Lung (tissue), 11 donors: ENCODE measurements at regions not wholly inside any gene's neighbourhood (a gene's known extent, or its start where the extent isn't known, plus 50 kb on each side); places are given as distances from the start of the nearest gene placed in this dataset.

Source experiments
- ATAC-seq: fragments of 200-7000 bp; cut with Tn5 transposase; one replicate; pipeline ENCODE4 v1.9.1; 2020; ENCODE audit warnings: moderate number of reproducible peaks; ENCODE audit not compliant: insufficient read depth, low FRiP score
- DNase-seq, 3 donors: peaks; one replicate each; pipeline ENCODE4 v3.0.0-alpha.2; 2013 to 2017
- H3K27ac ChIP-seq, 2 donors: one replicate each; pipeline ENCODE4 v1.5.1; 2013; ENCODE audit warnings: mild to moderate bottlenecking in 2 of 2, moderate library complexity in 2 of 2, control low read depth in 1 of 2, inconsistent platforms in 1 of 2, low read depth in 1 of 2, low read length in 1 of 2
- H3K27me3 ChIP-seq, 3 donors: one replicate each; pipeline ENCODE4 v1.5.1; 2013; ENCODE audit warnings: low read length in 2 of 3; ENCODE audit not compliant: control insufficient read depth in 3 of 3, insufficient read depth in 3 of 3
- H3K36me3 ChIP-seq, 4 donors: one replicate each; pipeline ENCODE4 v1.5.1; 2013; ENCODE audit warnings: low read length in 4 of 4, mild to moderate bottlenecking in 1 of 4, moderate library complexity in 1 of 4; ENCODE audit not compliant: control insufficient read depth in 4 of 4, insufficient read depth in 4 of 4
- H3K4me1 ChIP-seq, 5 donors: one replicate each; pipeline ENCODE4 v1.5.1; 2013; ENCODE audit warnings: low read length in 5 of 5, mild to moderate bottlenecking in 2 of 5, moderate library complexity in 1 of 5; ENCODE audit not compliant: control insufficient read depth in 5 of 5, insufficient read depth in 5 of 5
- H3K4me3 ChIP-seq: one replicate; pipeline ENCODE4 v1.5.1; 2013; ENCODE audit warnings: mild to moderate bottlenecking, control low read depth, moderate library complexity
- H3K9ac ChIP-seq, 2 donors: one replicate each; pipeline ENCODE4 v1.5.1; 2013; ENCODE audit warnings: low read length in 2 of 2, control low read depth in 1 of 2; ENCODE audit not compliant: insufficient read depth in 1 of 2
- H3K9me3 ChIP-seq, 4 donors: one replicate each; pipeline ENCODE4 v1.5.1; 2013; ENCODE audit warnings: low read length in 3 of 4, mild to moderate bottlenecking in 1 of 4, moderate library complexity in 1 of 4; ENCODE audit not compliant: control insufficient read depth in 4 of 4, insufficient read depth in 3 of 4
- WGBS, 2 donors: extraction: QIAGEN DNeasy Blood & Tissue Kit; methylation state at CpG; one replicate each; pipeline ENCODE4 v1.1.7; 2013; 5-methylcytosine and 5-hydroxymethylcytosine counted together
- TF ChIP-seq, protein P1 (sequence below): IDR thresholded peaks from 2 replicates; pipeline ENCODE4 v1.5.1; 2012; ENCODE audit warnings: mild to moderate bottlenecking; ENCODE audit errors: control extremely low read depth, extremely low read depth
- donor health status: control.
- donor health status: control.
- donor health status: Bipolar disorder and iron deficiency.
- donor health status: healthy.
- donor health status: DM: yes; HTN: yes; CAD: no.

DNA sequence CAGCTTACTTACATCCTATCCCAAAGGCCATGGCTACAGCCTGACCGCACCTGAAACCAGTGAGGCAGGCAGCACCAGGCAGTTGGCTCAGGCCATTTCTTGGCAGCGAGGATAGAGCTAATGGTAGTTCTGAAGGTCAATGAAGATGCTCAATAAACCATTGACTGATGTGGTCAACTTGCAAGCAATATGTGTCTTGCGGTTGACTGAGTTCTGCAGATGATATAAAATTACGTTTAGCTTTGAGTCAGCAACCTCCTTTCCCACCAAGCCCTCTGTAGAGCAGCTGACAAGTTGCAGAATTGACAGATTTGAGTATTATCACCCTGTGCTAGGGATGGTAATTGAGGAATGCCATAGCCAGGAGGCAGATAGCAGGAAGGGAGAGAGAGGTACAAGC, 189.0 kb upstream of the PUM3 start:
- Histone ChIP-seq H3K36me3 (no peaks in the 10 kb centered on the region), H3K4me1 (no peaks in the 10 kb centered on the region), H3K9me3 (peaks cover 0 to 2% (median 0%) of the 10 kb centered on the region in 4 donors), H3K9ac (no peak overlapping the region), H3K27me3 (no peaks in the 10 kb centered on the region), H3K4me3 (no peak overlapping the region), H3K27ac (no peak overlapping the region)
- no peak for ATAC-seq
- DNase-seq = no peak
- 89 to 91% methylated on average over 4 of the region's 4 CpGs for WGBS, 2 donors
- TF ChIP-seq, protein P1, sequence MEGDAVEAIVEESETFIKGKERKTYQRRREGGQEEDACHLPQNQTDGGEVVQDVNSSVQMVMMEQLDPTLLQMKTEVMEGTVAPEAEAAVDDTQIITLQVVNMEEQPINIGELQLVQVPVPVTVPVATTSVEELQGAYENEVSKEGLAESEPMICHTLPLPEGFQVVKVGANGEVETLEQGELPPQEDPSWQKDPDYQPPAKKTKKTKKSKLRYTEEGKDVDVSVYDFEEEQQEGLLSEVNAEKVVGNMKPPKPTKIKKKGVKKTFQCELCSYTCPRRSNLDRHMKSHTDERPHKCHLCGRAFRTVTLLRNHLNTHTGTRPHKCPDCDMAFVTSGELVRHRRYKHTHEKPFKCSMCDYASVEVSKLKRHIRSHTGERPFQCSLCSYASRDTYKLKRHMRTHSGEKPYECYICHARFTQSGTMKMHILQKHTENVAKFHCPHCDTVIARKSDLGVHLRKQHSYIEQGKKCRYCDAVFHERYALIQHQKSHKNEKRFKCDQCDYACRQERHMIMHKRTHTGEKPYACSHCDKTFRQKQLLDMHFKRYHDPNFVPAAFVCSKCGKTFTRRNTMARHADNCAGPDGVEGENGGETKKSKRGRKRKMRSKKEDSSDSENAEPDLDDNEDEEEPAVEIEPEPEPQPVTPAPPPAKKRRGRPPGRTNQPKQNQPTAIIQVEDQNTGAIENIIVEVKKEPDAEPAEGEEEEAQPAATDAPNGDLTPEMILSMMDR = no peak

DNA sequence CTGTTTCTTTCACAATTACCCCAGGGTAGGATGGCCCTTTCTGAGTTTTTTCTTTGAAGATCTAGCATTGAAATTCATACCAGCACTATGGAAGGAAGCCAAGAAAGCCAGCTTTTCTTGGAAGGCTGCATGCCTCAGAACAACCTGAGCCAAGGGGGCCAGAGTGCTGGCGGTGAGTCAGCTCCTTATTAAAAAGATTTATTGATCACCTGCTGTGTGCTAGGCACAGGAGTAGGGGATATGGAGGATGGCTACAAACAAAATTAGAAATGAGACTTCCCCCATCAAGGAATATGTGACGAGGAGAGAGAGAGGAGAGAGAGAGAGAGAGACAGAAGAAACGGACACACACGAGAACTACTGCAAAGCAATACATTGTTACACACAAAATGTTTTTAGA, 184.6 kb upstream of the PUM3 start:
- no peak overlapping the region for H3K27ac ChIP-seq
- H3K36me3 ChIP-seq = no peaks in the 10 kb centered on the region
- no peaks in the 10 kb centered on the region for H3K4me1 ChIP-seq
- TF ChIP-seq, protein P1 = no peak
- ATAC-seq = no peak
- peaks cover 0 to 5% (median 0%) of the 10 kb centered on the region in 4 donors for H3K9me3 ChIP-seq
- WGBS, 2 donors = 76 to 85% methylated on average over 4 of the region's 4 CpGs
- peak in 1 of 3 donors; percentile 35 for DNase-seq
- no peak overlapping the region for H3K4me3 ChIP-seq
- H3K27me3 ChIP-seq = no peaks in the 10 kb centered on the region
- no peak overlapping the region for H3K9ac ChIP-seq

DNA sequence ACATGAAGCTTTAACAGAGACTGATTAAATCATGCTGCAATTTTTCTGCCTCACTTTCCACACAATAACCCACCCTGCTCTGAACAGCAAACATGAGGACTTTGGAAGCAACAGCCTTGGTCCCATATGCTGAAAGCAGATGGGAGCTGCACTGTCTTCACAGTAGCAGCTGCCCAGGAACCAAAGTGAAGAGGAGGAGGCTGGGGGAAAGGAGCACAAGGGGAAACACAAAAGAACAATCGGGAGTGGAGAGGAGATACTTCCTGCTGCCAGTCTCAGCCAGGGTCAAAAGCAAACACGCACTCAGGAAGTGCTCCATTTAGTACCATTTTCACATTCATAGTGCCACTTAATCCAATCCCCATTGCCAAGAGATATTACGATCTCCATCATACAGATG, 183.3 kb upstream of the PUM3 start:
- Histone ChIP-seq H3K4me3 (no peak overlapping the region), H3K27ac (no peak overlapping the region), H3K36me3 (no peaks in the 10 kb centered on the region), H3K9me3 (peaks cover 0 to 3% (median 0%) of the 10 kb centered on the region in 4 donors), H3K27me3 (peaks cover 0 to 2% (median 0%) of the 10 kb centered on the region in 3 donors), H3K9ac (no peak overlapping the region), H3K4me1 (no peaks in the 10 kb centered on the region)
- DNase-seq (no peak), ATAC-seq (no peak)
- TF ChIP-seq, protein P1 = no peak
- WGBS, 2 donors = 41 to 47% methylated on average over 3 of the region's 3 CpGs

DNA sequence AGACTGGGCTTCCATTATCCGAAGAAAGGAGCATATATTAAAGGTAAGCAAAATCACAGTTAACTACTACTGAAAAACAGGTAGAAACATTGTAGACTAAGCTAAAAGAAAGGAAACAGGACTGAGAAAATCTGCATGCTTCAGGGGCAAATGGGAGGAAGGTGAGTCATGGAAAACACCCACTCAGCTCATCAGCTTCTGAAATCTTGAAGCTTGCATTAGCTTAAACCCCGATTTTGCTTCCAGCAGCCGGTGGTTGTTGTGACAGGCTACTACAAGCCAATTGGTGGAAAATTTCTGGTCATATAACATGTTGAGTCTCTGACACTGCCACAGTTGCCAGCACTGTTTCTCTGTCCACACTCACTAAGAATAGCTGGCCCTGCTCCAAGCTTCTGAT, 179.6 kb upstream of the PUM3 start:
- H3K27me3 ChIP-seq = peaks cover 0 to 4% (median 2%) of the 10 kb centered on the region in 3 donors
- 85 to 86% methylated on average over 3 of the region's 3 CpGs for WGBS, 2 donors
- peaks cover 0 to 3% (median 0%) of the 10 kb centered on the region in 4 donors for H3K9me3 ChIP-seq
- no peaks in the 10 kb centered on the region for H3K36me3 ChIP-seq
- H3K27ac ChIP-seq = no peak overlapping the region
- no peak overlapping the region for H3K9ac ChIP-seq
- DNase-seq = peak; percentile 16 to 39 (median 27)
- H3K4me1 ChIP-seq = peaks cover 0 to 7% (median 0%) of the 10 kb centered on the region in 5 donors
- H3K4me3 ChIP-seq = no peak overlapping the region
- no peak for ATAC-seq
- TF ChIP-seq, protein P1 = no peak
